ENCODE measurements at regions not wholly inside any gene's neighbourhood (a gene's known extent, or its start where the extent isn't known, plus 50 kb on each side); places are given as distances from the start of the nearest gene placed in this dataset.

- peak; percentile 10 to 16 for DNase-seq (ENCODE audit: low spot score in 2 of 2)
- H3K4me3 Mint-ChIP-seq = peak overlapping the region; percentile 3
- ATAC-seq (ENCODE audit: low read depth) = peak; percentile 92
- H3K36me3 Mint-ChIP-seq = no peaks in the 10 kb centered on the region
- H3K4me1 Mint-ChIP-seq = peaks cover 2% of the 10 kb centered on the region
- no peak overlapping the region for H3K27ac Mint-ChIP-seq
- H3K27me3 Mint-ChIP-seq = peaks cover 8% of the 10 kb centered on the region
- H3K9me3 Mint-ChIP-seq = no peaks in the 10 kb centered on the region
Measured at GRCh38 chr22:48444320-48445112, 1383.2 kb downstream of the BRD1 start.

- Mint-ChIP-seq H3K36me3 (no peaks in the 10 kb centered on the region), H3K27ac (no peak overlapping the region), H3K9me3 (no peaks in the 10 kb centered on the region), H3K4me3 (no peak overlapping the region), H3K4me1 (peaks cover 2% of the 10 kb centered on the region), H3K27me3 (peaks cover 8% of the 10 kb centered on the region)
- no peak for DNase-seq (ENCODE audit: low spot score in 2 of 2)
- no peak for ATAC-seq (ENCODE audit: low read depth)
Measured at GRCh38 chr22:48443680-48444079, 1384.0 kb downstream of the BRD1 start.

GRCh38 chr22:48442663-48443062 lies 1385.0 kb downstream of the BRD1 start:
- Mint-ChIP-seq H3K27ac (no peak overlapping the region), H3K4me1 (peaks cover 2% of the 10 kb centered on the region), H3K4me3 (no peak overlapping the region), H3K27me3 (peaks cover 12% of the 10 kb centered on the region), H3K36me3 (no peaks in the 10 kb centered on the region), H3K9me3 (peaks cover 2% of the 10 kb centered on the region)
- DNase-seq (ENCODE audit: low spot score in 2 of 2) (no peak), ATAC-seq (ENCODE audit: low read depth) (no peak)

- H3K4me1 Mint-ChIP-seq = peaks cover 2% of the 10 kb centered on the region
- ATAC-seq (ENCODE audit: low read depth) = no peak
- peaks cover 13% of the 10 kb centered on the region for H3K27me3 Mint-ChIP-seq
- H3K9me3 Mint-ChIP-seq = peaks cover 3% of the 10 kb centered on the region
- H3K27ac Mint-ChIP-seq = no peak overlapping the region
- DNase-seq (ENCODE audit: low spot score in 2 of 2) = no peak
- H3K36me3 Mint-ChIP-seq = no peaks in the 10 kb centered on the region
- no peak overlapping the region for H3K4me3 Mint-ChIP-seq
Measured at GRCh38 chr22:48441553-48441850, 1386.2 kb downstream of the BRD1 start.

- ATAC-seq (ENCODE audit: low read depth) (no peak), DNase-seq (ENCODE audit: low spot score in 2 of 2) (no peak)
- Mint-ChIP-seq H3K36me3 (no peaks in the 10 kb centered on the region), H3K4me1 (peaks cover 2% of the 10 kb centered on the region), H3K4me3 (no peak overlapping the region), H3K27me3 (peaks cover 13% of the 10 kb centered on the region), H3K9me3 (peaks cover 3% of the 10 kb centered on the region), H3K27ac (no peak overlapping the region)
Measured at GRCh38 chr22:48440673-48441552, 1386.8 kb downstream of the BRD1 start.

- Mint-ChIP-seq H3K27ac (no peak overlapping the region), H3K27me3 (peaks cover 16% of the 10 kb centered on the region), H3K4me1 (peaks cover 2% of the 10 kb centered on the region), H3K9me3 (peaks cover 3% of the 10 kb centered on the region), H3K4me3 (no peak overlapping the region), H3K36me3 (no peaks in the 10 kb centered on the region)
- ATAC-seq (ENCODE audit: low read depth) (no peak), DNase-seq (ENCODE audit: low spot score in 2 of 2) (no peak)
Measured at GRCh38 chr22:48440176-48440575, 1387.5 kb downstream of the BRD1 start.

GRCh38 chr22:48439560-48440135 lies 1388.0 kb downstream of the BRD1 start:
- Mint-ChIP-seq H3K4me3 (no peak overlapping the region), H3K9me3 (peaks cover 3% of the 10 kb centered on the region), H3K4me1 (peaks cover 2% of the 10 kb centered on the region), H3K27ac (no peak overlapping the region), H3K27me3 (peaks cover 16% of the 10 kb centered on the region), H3K36me3 (no peaks in the 10 kb centered on the region)
- no peak for DNase-seq (ENCODE audit: low spot score in 2 of 2)
- no peak for ATAC-seq (ENCODE audit: low read depth)

- Mint-ChIP-seq H3K27ac (no peak overlapping the region), H3K27me3 (peaks cover 18% of the 10 kb centered on the region), H3K4me3 (no peak overlapping the region), H3K9me3 (peaks cover 3% of the 10 kb centered on the region), H3K36me3 (no peaks in the 10 kb centered on the region), H3K4me1 (peaks cover 2% of the 10 kb centered on the region)
- ATAC-seq (ENCODE audit: low read depth) (no peak), DNase-seq (ENCODE audit: low spot score in 2 of 2) (no peak)
Measured at GRCh38 chr22:48438800-48439559, 1388.7 kb downstream of the BRD1 start.

GRCh38 chr22:48438096-48438495 lies 1389.6 kb downstream of the BRD1 start:
- no peaks in the 10 kb centered on the region for H3K4me1 Mint-ChIP-seq
- H3K36me3 Mint-ChIP-seq = no peaks in the 10 kb centered on the region
- ATAC-seq (ENCODE audit: low read depth) = no peak
- H3K4me3 Mint-ChIP-seq = no peak overlapping the region
- H3K9me3 Mint-ChIP-seq = peaks cover 3% of the 10 kb centered on the region
- H3K27ac Mint-ChIP-seq = no peak overlapping the region
- peaks cover 17% of the 10 kb centered on the region for H3K27me3 Mint-ChIP-seq
- no peak for DNase-seq (ENCODE audit: low spot score in 2 of 2)

GRCh38 chr22:48436201-48436931 lies 1391.3 kb downstream of the BRD1 start:
- Mint-ChIP-seq H3K36me3 (no peaks in the 10 kb centered on the region), H3K4me3 (no peak overlapping the region), H3K4me1 (no peaks in the 10 kb centered on the region), H3K27ac (no peak overlapping the region), H3K27me3 (peaks cover 17% of the 10 kb centered on the region), H3K9me3 (peaks cover 3% of the 10 kb centered on the region)
- ATAC-seq (ENCODE audit: low read depth) (no peak), DNase-seq (ENCODE audit: low spot score in 2 of 2) (no peak)

GRCh38 chr22:48434868-48435250 lies 1392.8 kb downstream of the BRD1 start:
- Mint-ChIP-seq H3K27me3 (peaks cover 13% of the 10 kb centered on the region), H3K4me1 (no peaks in the 10 kb centered on the region), H3K9me3 (peaks cover 3% of the 10 kb centered on the region), H3K4me3 (no peak overlapping the region), H3K36me3 (no peaks in the 10 kb centered on the region), H3K27ac (no peak overlapping the region)
- no peak for ATAC-seq (ENCODE audit: low read depth)
- no peak for DNase-seq (ENCODE audit: low spot score in 2 of 2)

GRCh38 chr22:48434156-48434867 lies 1393.4 kb downstream of the BRD1 start:
- H3K4me1 Mint-ChIP-seq = no peaks in the 10 kb centered on the region
- H3K9me3 Mint-ChIP-seq = peaks cover 3% of the 10 kb centered on the region
- DNase-seq (ENCODE audit: low spot score in 2 of 2) = no peak
- H3K36me3 Mint-ChIP-seq = no peaks in the 10 kb centered on the region
- H3K27me3 Mint-ChIP-seq = peaks cover 13% of the 10 kb centered on the region
- no peak overlapping the region for H3K27ac Mint-ChIP-seq
- no peak overlapping the region for H3K4me3 Mint-ChIP-seq
- no peak for ATAC-seq (ENCODE audit: low read depth)

GRCh38 chr22:48433647-48434046 lies 1394.0 kb downstream of the BRD1 start:
- H3K27ac Mint-ChIP-seq = no peak overlapping the region

More at GRCh38 chr22:48433647-48434046, 1394.0 kb downstream of the BRD1 start:
- DNase-seq (ENCODE audit: low spot score in 2 of 2) = no peak
- H3K4me1 Mint-ChIP-seq = no peaks in the 10 kb centered on the region
- no peak for ATAC-seq (ENCODE audit: low read depth)
- H3K4me3 Mint-ChIP-seq = no peak overlapping the region
- H3K27me3 Mint-ChIP-seq = peaks cover 13% of the 10 kb centered on the region
- H3K9me3 Mint-ChIP-seq = peaks cover 3% of the 10 kb centered on the region
- H3K36me3 Mint-ChIP-seq = no peaks in the 10 kb centered on the region
